ENCODE measurements at regions not wholly inside any gene's neighbourhood (a gene's known extent, or its start where the extent isn't known, plus 50 kb on each side); places are given as distances from the start of the nearest gene placed in this dataset.

GRCh38 chrX:25178555-25178954 lies 162.8 kb upstream of the ARX start:
- TF ChIP-seq CTCF (IDR thresholded peaks at IDR 0.05): no peak
- POLR2A ChIA-PET: no interaction called here
- DNase-seq (no peak), ATAC-seq (ENCODE audit: low read depth) (no peak)
- Mint-ChIP-seq H3K4me3 (no peak overlapping the region), H3K27me3 (no peaks in the 10 kb centered on the region), H3K36me3 (ENCODE audit: low read depth) (no peaks in the 10 kb centered on the region), H3K9me3 (no peaks in the 10 kb centered on the region), H3K27ac (no peak overlapping the region), H3K4me1 (no peaks in the 10 kb centered on the region)
- CTCF ChIA-PET: no interaction called here
- intact Hi-C loops (cut with micrococcal nuclease): no loop called here

GRCh38 chrX:25175743-25176142 lies 160.0 kb upstream of the ARX start:
- no peaks in the 10 kb centered on the region for H3K27me3 Mint-ChIP-seq
- no peak for ATAC-seq (ENCODE audit: low read depth)
- H3K36me3 Mint-ChIP-seq (ENCODE audit: low read depth): no peaks in the 10 kb centered on the region
- H3K9me3 Mint-ChIP-seq: no peaks in the 10 kb centered on the region
- intact Hi-C loops (cut with micrococcal nuclease): no loop called here
- no peak overlapping the region for H3K4me3 Mint-ChIP-seq
- no peak for TF ChIP-seq CTCF (IDR thresholded peaks at IDR 0.05)
- ChIA-PET CTCF (no interaction called here), POLR2A (no interaction called here)
- no peak for DNase-seq
- no peaks in the 10 kb centered on the region for H3K4me1 Mint-ChIP-seq
- no peak overlapping the region for H3K27ac Mint-ChIP-seq

GRCh38 chrX:25175171-25175570 lies 159.4 kb upstream of the ARX start:
- H3K9me3 Mint-ChIP-seq: no peaks in the 10 kb centered on the region
- no peak overlapping the region for H3K4me3 Mint-ChIP-seq
- no peaks in the 10 kb centered on the region for H3K36me3 Mint-ChIP-seq (ENCODE audit: low read depth)
- DNase-seq (no peak), ATAC-seq (ENCODE audit: low read depth) (no peak)
- H3K27ac Mint-ChIP-seq: no peak overlapping the region
- ChIA-PET POLR2A (no interaction called here), CTCF (no interaction called here)
- no peak for TF ChIP-seq CTCF (IDR thresholded peaks at IDR 0.05)
- no peaks in the 10 kb centered on the region for H3K27me3 Mint-ChIP-seq
- no peaks in the 10 kb centered on the region for H3K4me1 Mint-ChIP-seq
- intact Hi-C loops (cut with micrococcal nuclease): no loop called here

GRCh38 chrX:25166546-25166945 lies 150.8 kb upstream of the ARX start:
- DNase-seq (no peak), ATAC-seq (ENCODE audit: low read depth) (no peak)
- Mint-ChIP-seq H3K9me3 (no peaks in the 10 kb centered on the region), H3K27ac (no peak overlapping the region), H3K36me3 (ENCODE audit: low read depth) (no peaks in the 10 kb centered on the region), H3K27me3 (peaks cover 3% of the 10 kb centered on the region), H3K4me3 (no peak overlapping the region), H3K4me1 (no peaks in the 10 kb centered on the region)
- no peak for TF ChIP-seq CTCF (IDR thresholded peaks at IDR 0.05)
- ChIA-PET CTCF (no interaction called here), POLR2A (no interaction called here)
- intact Hi-C loops (cut with micrococcal nuclease): no loop called here

- H3K4me1 Mint-ChIP-seq: no peaks in the 10 kb centered on the region
- no peak overlapping the region for H3K4me3 Mint-ChIP-seq
- ATAC-seq (ENCODE audit: low read depth) (no peak), DNase-seq (no peak)
- H3K36me3 Mint-ChIP-seq (ENCODE audit: low read depth): no peaks in the 10 kb centered on the region
- POLR2A ChIA-PET: no interaction called here
- TF ChIP-seq CTCF (IDR thresholded peaks at IDR 0.05): no peak
- H3K27ac Mint-ChIP-seq: no peak overlapping the region
- no peaks in the 10 kb centered on the region for H3K9me3 Mint-ChIP-seq
- CTCF ChIA-PET: no interaction called here
- H3K27me3 Mint-ChIP-seq: peaks cover 3% of the 10 kb centered on the region
- intact Hi-C loops (cut with micrococcal nuclease): no loop called here
Observed at GRCh38 chrX:25166145-25166544, 150.4 kb upstream of the ARX start.

Measured in activated B cell treated with CpG ODN at 0.5 μM for 24 hours (primary cell).